ENCODE measurements at regions not wholly inside any gene's neighbourhood (a gene's known extent, or its start where the extent isn't known, plus 50 kb on each side); places are given as distances from the start of the nearest gene placed in this dataset.
"Not testable (repeated sequence)": the region's sequence is repeated elsewhere in the genome, so short reads cannot be mapped to it uniquely, and the experiment has no call there.

DNA sequence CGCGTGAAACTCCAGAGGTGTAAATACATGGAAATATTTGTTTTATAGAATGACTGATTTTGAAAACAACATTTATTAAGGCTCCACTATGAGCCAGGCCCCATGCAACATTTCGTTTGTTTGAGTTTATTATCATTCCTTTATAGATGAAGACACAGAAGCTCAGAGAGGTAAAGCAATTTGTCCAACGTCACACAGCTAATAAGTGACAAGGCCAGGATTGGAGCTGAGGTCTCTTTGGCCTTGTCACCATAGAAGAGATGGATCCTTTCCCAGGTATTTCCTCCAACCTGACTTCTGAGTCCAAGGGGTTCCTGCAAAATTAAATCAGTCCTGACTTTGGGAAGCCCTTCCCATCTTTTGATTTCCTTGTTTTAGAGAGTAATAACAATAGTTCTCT, 98.0 kb downstream of the SYF2 start:
- in situ Hi-C loops (cut with MboI; ENCODE audit: low sequenced_read_pairs) = no loop called here

GRCh38 chr1:25131794-25132193, 100.5 kb downstream of the SYF2 start:
- in situ Hi-C loops (cut with MboI; ENCODE audit: low sequenced_read_pairs) = no loop called here

DNA sequence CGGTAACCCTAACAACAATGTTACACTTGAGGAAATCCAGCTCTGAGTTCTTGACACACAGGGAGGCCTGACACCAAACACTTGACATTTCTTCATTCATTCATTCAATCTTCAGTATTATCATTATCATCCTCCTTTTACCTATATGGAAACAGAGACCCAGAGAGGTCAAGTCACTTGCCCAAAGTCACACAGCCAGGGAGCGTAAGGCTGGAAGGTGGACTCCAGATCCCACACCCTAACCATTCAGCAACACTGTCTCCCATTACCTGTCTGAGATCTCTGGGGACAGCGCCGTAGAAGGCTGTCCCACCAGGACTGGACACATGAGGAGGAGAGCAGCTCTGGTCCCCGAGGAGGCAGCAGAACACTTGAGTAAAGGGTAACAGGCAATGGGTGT, 101.4 kb downstream of the SYF2 start:
- in situ Hi-C loops (cut with MboI; ENCODE audit: low sequenced_read_pairs) = no loop called here

GRCh38 chr1:25129380-25129779, 102.9 kb downstream of the SYF2 start:
- in situ Hi-C loops (cut with MboI; ENCODE audit: low sequenced_read_pairs) = no loop called here

GRCh38 chr1:25128121-25128621, 104.1 kb downstream of the SYF2 start:
- in situ Hi-C loops (cut with MboI; ENCODE audit: low sequenced_read_pairs) = no loop called here

GRCh38 chr1:25126562-25126961, 105.7 kb downstream of the SYF2 start:
- in situ Hi-C loops (cut with MboI; ENCODE audit: low sequenced_read_pairs) = no loop called here

DNA sequence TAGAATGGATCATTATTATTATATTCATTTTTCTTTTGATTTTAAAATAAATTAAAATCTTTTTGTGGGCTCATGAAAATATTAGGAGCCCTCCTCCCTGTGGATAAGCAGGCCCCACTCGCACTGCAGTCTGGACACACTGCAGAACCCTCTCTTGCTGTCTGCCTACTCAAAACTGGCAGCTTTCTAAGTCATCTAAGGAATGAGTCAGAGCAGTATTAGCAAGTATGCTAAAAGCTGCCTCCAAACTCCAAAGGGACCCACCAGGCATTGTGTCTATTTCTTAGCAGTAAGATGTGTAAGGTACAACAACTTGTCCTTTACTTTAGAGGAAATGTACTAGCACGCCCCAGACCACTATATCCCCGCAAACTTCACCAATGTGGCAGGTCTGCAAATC, 108.8 kb downstream of the SYF2 start:
- in situ Hi-C loops (cut with MboI; ENCODE audit: low sequenced_read_pairs) = no loop called here

DNA sequence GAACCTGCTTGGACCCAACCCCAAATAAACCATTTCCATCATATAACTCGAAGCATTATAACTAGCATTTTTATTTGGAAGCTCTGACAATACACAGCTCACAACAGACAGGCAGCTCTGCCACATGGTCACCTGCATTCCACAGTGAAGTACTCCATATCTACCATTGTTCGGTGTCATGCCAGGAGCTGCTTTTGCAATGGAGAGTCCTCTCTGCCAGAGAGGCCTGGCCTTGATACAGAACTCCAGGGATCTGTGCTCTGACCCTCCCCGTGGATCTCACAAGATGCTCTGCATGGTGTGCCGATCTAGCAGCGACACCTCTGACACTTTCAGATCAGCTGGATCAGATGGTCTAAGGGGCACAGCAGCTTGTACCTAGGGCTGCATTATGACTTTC, 109.6 kb downstream of the SYF2 start:
- in situ Hi-C loops (cut with MboI; ENCODE audit: low sequenced_read_pairs) = no loop called here

DNA sequence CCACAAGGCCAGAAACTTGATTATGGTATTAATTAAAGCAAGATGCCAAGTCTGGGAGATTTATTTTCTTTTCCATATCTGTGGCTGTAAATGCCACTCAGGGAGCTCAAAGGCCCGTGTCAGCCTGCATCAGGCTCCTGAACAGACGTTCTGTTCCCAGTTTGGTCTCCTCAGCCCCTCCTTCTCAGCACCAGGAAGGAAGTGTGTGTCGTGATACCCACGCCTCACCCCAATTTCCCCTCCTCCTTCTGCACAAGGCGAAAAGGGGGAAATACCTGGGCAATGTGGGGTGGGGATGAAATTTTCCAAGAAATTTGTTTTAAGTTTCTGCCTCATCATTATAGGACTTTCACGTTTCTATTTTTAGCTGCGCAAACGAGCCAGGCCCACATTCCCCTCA, 112.0 kb downstream of the SYF2 start:
- in situ Hi-C loops (cut with MboI; ENCODE audit: low sequenced_read_pairs) = no loop called here

DNA sequence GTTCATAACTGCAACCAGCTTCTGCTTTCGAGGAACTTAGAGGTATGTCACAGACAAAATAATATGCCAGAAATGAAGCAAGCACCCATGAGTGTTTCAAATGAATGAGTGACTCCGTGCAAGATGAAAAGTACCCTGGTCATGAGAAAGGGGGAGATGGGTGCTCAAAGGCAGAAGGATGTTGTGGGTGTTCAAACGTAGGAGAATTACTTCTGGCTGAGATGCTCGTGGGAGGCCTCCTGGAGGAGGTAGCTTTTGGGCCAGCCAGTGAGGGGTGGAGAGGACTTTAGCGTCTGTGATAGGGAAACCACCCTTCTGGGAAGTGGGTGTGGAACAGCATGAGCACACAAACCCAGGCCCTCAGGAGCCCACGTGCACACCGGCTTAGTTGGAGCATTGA, 113.8 kb downstream of the SYF2 start:
- in situ Hi-C loops (cut with MboI; ENCODE audit: low sequenced_read_pairs) = no loop called here

- in situ Hi-C loops (cut with MboI; ENCODE audit: low sequenced_read_pairs) = no loop called here
These were observed 115.0 kb downstream of the SYF2 start for GRCh38 chr1:25117233-25117823.

- in situ Hi-C loops (cut with MboI; ENCODE audit: low sequenced_read_pairs) = no loop called here
These were observed 115.5 kb downstream of the SYF2 start for GRCh38 chr1:25116832-25117231.

DNA sequence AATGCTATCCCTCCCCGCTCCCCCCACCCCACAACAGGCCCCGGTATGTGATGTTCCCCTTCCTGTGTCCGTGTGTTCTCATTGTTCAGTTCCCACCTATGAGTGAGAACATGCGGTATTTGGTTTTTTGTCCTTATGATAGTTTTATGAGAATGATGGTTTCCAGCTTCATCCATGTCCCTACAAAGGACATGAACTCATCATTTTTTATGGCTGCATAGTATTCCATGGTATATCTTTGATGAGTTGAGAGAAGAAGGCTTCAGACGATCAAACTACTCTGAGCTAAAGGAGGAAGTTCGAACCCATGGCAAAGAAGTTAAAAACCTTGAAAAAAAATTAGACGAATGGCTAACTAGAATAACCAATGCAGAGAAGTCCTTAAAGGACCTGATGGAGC, 116.2 kb downstream of the SYF2 start:
- in situ Hi-C loops (cut with MboI; ENCODE audit: low sequenced_read_pairs) = not testable (repeated sequence)

DNA sequence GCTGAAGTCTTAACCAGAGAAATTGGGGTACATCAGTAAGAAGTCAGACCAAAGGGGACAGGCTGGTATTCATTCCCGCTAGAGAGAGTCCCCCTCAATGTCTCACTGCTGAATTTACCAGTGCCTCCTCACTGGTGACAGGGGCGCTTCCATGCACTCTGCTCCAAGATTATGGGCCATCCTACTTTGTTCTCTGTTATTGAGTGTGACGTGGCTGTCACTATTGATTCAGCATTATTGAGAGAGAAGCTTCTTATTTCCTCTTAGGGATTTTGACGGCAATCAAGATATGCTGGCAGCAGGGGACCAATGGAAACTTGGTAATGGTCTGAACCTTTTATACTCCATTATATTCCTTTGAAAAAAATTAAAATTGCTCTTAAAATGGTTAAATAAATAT, 118.6 kb downstream of the SYF2 start:
- in situ Hi-C loops (cut with MboI; ENCODE audit: low sequenced_read_pairs) = no loop called here

GRCh38 chr1:25113086-25113485, 119.2 kb downstream of the SYF2 start:
- in situ Hi-C loops (cut with MboI; ENCODE audit: low sequenced_read_pairs) = no loop called here

DNA sequence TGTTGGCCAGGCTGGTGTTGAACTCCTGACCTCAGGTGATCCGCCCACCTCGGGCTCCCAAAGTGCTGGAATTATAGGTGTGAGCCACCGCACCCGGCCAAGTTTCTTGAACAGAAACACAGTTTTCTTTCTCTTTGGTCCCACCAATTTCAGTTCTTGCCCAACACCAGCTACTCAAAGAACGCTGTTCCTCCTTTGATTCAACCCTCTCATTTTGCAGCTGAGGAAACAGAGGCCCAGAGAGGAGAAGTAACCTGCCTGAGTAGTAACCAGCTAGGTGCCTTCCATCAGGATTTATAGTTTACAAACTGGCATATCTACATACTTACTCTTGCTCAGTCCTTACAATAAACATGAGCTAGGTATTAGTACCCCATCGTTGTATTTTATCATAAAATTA, 119.9 kb downstream of the SYF2 start:
- in situ Hi-C loops (cut with MboI; ENCODE audit: low sequenced_read_pairs) = no loop called here

GRCh38 chr1:25111706-25112105, 120.6 kb downstream of the SYF2 start:
- in situ Hi-C loops (cut with MboI; ENCODE audit: low sequenced_read_pairs) = no loop called here

- in situ Hi-C loops (cut with MboI; ENCODE audit: low sequenced_read_pairs) = no loop called here
These were observed 121.8 kb downstream of the SYF2 start for GRCh38 chr1:25110485-25110884.

GRCh38 chr1:25110036-25110435, 122.3 kb downstream of the SYF2 start:
- in situ Hi-C loops (cut with MboI; ENCODE audit: low sequenced_read_pairs) = no loop called here

DNA sequence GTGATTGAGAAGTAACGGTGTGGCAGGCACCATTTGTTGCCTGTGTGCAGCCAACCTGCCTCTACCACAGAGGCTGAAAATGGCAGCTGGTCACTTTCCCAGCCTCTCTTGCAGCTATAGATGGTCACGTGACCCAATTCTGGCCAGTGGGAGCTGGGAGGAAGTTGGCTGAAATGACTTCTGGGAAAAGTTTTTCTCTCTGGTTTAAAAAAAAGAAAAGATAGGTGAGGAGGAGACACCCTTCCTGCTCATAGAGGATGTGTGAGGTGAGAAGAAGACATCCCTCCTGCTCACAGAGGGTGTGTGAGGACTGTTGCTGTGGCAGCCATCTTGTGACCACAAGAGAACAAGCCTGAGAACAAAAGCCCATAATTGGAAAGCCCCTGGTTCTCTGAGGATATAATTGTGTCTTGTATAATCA, 122.8 kb downstream of the SYF2 start:
- in situ Hi-C loops (cut with MboI; ENCODE audit: low sequenced_read_pairs) = no loop called here

DNA sequence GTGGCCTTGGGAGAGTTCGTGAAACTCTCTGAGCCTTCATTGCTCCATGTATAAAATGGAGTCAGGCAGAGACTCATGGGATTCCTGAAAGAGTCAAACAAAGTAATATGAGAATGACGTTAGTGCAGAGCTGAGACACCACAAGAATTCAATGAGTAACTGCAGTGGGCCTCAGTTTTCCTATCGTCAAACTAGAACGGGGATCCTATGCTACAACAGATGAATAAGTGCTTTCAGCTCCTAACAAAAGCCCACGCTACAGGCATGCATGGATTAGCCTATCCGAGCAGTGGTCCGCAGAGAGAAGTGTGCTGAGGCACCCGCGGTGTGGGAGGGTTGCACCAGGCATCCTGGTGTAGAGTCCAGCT, 124.7 kb downstream of the SYF2 start:
- in situ Hi-C loops (cut with MboI; ENCODE audit: low sequenced_read_pairs) = no loop called here

DNA sequence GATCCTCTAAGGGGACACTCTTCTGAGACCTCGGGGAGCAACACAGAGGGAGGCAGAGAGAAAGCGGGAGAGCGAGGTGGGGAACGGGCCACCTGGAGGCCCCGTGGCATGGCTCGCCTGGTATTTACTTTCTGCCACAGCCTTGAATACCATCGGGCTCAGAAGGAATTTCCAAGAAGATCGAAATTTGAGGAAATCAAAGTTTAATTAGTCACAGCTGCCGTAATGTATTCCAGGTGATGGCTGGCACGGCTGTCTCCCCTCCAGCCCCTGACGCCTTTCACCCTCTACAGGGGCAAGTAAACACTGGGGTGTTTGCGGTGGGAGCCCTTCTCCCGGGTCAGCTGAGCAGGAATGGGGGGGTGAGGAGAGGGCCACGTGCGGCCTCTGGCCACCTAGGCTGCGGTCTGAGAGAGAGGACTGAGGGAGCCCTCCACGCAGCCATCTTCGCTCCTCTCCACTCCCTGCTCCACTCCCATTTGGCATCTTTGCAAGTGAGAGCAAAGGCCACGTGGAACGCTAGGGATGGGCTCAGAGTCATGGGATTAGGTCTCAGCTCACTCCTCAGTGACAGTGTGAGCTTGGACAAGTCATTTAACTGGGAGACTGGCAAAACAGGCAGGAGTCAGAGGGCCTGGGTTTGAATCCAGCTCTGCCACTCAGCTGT, 125.2 kb downstream of the SYF2 start:
- in situ Hi-C loops (cut with MboI; ENCODE audit: low sequenced_read_pairs) = no loop called here

- in situ Hi-C loops (cut with MboI; ENCODE audit: low sequenced_read_pairs) = no loop called here
These were observed 126.0 kb downstream of the SYF2 start for GRCh38 chr1:25106352-25106751.
